ENCODE measurements at regions not wholly inside any gene's neighbourhood (a gene's known extent, or its start where the extent isn't known, plus 50 kb on each side); places are given as distances from the start of the nearest gene placed in this dataset.

DNA sequence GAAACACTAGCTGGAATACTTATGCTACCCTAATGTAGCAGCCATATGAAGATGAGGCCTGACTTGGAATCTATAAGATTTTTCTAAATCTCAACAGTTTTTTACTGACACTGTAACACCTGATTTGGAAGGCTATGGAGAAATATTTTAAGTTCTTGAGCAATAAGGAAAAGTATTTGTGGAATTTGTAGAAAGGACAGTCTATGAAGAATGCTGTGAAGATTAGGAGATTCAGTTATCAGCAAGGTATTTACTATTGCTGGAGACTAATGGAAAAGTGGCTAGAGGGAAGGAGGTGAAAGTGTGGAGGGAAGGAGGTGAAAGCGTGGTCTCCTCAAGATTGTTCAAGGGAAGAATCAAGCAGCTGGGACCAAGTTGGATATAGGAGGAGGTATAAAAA lies 190.0 kb upstream of the EMCN start:
- intact Hi-C loops (cut with DNase I), result no loop called here
- WGBS, 2 donors, result 96% methylated on average over 1 of the region's 1 CpG
- no peak for FAIRE-seq

DNA sequence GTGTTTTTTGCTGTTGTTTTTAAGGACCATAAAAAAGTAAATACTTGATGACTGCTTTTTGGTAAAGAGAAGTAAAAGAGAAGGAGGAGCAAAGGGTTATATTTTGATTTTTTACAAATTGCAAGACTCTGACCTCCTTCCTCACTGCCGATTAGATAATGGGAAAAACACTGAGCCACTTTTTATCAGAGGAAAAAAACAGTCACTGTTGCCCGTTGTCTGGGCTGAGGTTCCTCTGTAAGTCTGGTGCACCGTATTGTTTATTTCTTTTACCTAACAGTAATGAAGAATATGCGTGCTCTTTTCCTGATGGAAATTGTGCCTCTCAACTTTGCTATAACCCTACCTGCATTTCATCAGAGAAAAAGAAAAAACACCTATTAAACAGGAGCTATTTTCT lies 178.7 kb upstream of the EMCN start:
- Histone ChIP-seq H3K4me1 (no peaks in the 10 kb centered on the region), H3K27me3 (no peaks in the 10 kb centered on the region), H3K27ac (no peak overlapping the region), H3K9me3 (no peaks in the 10 kb centered on the region), H3K36me3 (no peaks in the 10 kb centered on the region), H3K4me3 (no peak overlapping the region)
- DNase-seq (no peak), FAIRE-seq (no peak), ATAC-seq (no peak)
- intact Hi-C loops (cut with DNase I), result no loop called here
- 19 to 29% methylated on average over 4 of the region's 4 CpGs for WGBS, 2 donors
- TF ChIP-seq, protein P1, sequence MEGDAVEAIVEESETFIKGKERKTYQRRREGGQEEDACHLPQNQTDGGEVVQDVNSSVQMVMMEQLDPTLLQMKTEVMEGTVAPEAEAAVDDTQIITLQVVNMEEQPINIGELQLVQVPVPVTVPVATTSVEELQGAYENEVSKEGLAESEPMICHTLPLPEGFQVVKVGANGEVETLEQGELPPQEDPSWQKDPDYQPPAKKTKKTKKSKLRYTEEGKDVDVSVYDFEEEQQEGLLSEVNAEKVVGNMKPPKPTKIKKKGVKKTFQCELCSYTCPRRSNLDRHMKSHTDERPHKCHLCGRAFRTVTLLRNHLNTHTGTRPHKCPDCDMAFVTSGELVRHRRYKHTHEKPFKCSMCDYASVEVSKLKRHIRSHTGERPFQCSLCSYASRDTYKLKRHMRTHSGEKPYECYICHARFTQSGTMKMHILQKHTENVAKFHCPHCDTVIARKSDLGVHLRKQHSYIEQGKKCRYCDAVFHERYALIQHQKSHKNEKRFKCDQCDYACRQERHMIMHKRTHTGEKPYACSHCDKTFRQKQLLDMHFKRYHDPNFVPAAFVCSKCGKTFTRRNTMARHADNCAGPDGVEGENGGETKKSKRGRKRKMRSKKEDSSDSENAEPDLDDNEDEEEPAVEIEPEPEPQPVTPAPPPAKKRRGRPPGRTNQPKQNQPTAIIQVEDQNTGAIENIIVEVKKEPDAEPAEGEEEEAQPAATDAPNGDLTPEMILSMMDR (IDR thresholded peaks at IDR 0.05), result no peak

More for the DNA sequence above, 190.0 kb upstream of the EMCN start:
- TF ChIP-seq, protein P1 (IDR thresholded peaks at IDR 0.05), result no peak
- H3K9me3 ChIP-seq, result no peaks in the 10 kb centered on the region
- ATAC-seq, result no peak
- H3K27me3 ChIP-seq, result no peaks in the 10 kb centered on the region
- no peak for DNase-seq
- no peak overlapping the region for H3K27ac ChIP-seq
- peaks cover 0 to 6% (median 3%) of the 10 kb centered on the region in 3 donors for H3K4me1 ChIP-seq
- H3K36me3 ChIP-seq, result no peaks in the 10 kb centered on the region
- no peak overlapping the region for H3K4me3 ChIP-seq

DNA sequence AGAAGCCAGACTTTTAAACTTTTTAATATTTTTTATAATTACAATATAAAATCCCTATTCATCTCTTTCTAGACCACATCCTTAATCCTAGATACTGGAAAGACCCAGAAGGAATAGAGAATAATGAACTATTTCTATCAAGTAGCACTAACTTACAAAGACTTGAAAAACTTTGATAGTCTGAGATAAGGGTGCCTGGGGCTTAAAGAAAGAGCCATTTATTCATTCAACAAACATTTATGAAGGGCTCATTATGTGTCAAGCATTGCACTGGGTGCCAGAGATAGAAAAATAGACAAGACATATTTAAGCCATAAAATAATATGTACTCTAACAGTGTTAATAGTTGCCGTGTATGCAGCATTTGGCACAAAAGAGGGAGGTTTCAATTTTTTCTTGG lies 178.0 kb upstream of the EMCN start:
- Histone ChIP-seq H3K27me3 (no peaks in the 10 kb centered on the region), H3K36me3 (no peaks in the 10 kb centered on the region), H3K27ac (no peak overlapping the region), H3K4me3 (no peak overlapping the region), H3K4me1 (no peaks in the 10 kb centered on the region), H3K9me3 (no peaks in the 10 kb centered on the region)
- intact Hi-C loops (cut with DNase I), result no loop called here
- no peak for ATAC-seq
- FAIRE-seq, result no peak
- 71% methylated on average over 1 of the region's 1 CpG for WGBS, 2 donors
- no peak for DNase-seq
- TF ChIP-seq, protein P1 (IDR thresholded peaks at IDR 0.05), result no peak

DNA sequence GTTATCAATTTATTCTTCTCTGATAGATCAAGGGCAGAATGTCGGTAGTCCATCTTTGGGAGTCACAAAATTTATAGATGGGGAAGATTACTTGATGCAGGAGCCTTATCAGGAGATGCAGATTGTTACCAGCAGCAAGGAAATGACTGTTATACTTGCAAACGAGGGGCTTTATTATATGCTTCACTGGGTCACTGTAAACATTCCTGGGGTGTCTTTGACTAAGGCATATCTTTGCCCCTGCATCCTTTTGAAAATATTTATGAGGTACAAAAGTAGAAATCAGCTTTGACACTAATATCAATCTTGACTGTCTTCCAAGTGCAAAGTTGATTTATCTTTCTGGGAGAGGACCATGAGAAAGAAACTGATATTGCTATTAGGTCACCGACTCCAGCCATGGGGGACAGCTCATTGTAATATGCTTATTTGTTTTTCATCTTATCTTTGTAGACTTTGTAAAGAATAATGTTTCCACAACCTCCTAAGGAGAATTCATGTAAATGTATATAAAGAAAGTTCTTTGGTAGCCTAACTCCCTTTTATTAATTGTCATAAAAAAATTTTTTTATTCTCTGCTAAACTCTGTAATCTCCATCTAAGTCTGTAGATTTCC lies 177.3 kb upstream of the EMCN start:
- ATAC-seq (no peak), FAIRE-seq (no peak), DNase-seq (no peak)
- TF ChIP-seq, protein P1 (IDR thresholded peaks at IDR 0.05), result no peak
- H3K4me1 ChIP-seq, result no peaks in the 10 kb centered on the region
- H3K27ac ChIP-seq, result no peak overlapping the region
- no peaks in the 10 kb centered on the region for H3K27me3 ChIP-seq
- intact Hi-C loops (cut with DNase I), result no loop called here
- H3K4me3 ChIP-seq, result no peak overlapping the region
- H3K36me3 ChIP-seq, result no peaks in the 10 kb centered on the region
- 44 to 51% methylated on average over 3 of the region's 3 CpGs for WGBS, 2 donors
- H3K9me3 ChIP-seq, result no peaks in the 10 kb centered on the region

DNA sequence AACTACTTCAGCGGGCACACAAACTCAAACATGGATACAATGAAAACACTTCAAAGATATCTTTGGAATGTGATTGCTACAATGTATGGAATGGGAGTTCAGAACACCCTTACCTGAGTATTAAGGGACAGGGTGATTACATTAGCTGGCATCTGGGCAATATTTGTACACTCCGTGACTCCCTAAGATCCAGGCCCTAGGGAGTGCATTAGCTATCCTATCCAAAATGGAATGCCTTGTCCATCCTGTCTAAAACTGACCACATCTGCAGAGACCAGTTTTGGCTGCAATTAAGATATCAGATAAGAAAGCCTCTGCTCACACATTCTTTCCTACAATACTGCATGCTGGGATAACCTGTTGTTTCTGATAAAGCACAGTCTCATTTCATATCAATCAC lies 176.6 kb upstream of the EMCN start:
- FAIRE-seq (no peak), DNase-seq (no peak), ATAC-seq (no peak)
- intact Hi-C loops (cut with DNase I), result no loop called here
- TF ChIP-seq, protein P1 (IDR thresholded peaks at IDR 0.05), result no peak
- 88 to 94% methylated on average over 2 of the region's 2 CpGs for WGBS, 2 donors
- Histone ChIP-seq H3K27ac (no peak overlapping the region), H3K36me3 (no peaks in the 10 kb centered on the region), H3K4me3 (no peak overlapping the region), H3K9me3 (no peaks in the 10 kb centered on the region), H3K27me3 (no peaks in the 10 kb centered on the region), H3K4me1 (no peaks in the 10 kb centered on the region)
